A673 (cell line): ENCODE measurements at regions not wholly inside any gene's neighbourhood (a gene's known extent, or its start where the extent isn't known, plus 50 kb on each side); places are given as distances from the start of the nearest gene placed in this dataset.

Experiments used
- BruUV-seq: library from RNA; stranded (reverse); fragments of 400-500 nt; replicated peaks from 2 replicates; lab custom pipeline; 2021; lab: Mats Ljungman, UMichigan
- CTCF ChIA-PET: fragments of 300-600 bp; sonication (Branson Sonifier 250); formaldehyde crosslinking; loops from one replicate; lab custom pipeline; 2022; ENCODE audit warnings: antibody characterized with exemption; lab: Charles Lee
- POLR2A ChIA-PET: fragments of 300-600 bp; sonication (Branson Sonifier 250); formaldehyde crosslinking; loops from one replicate; lab custom pipeline; 2022; ENCODE audit warnings: antibody characterized with exemption; ENCODE audit not compliant: low non-redundant PET; lab: Charles Lee
- DNase-seq: peaks from one replicate; pipeline ENCODE4 v3.0.0-alpha.2; 2015; ENCODE audit warnings: low spot score
- H3K27ac ChIP-seq: fragments of 200-600 bp; sonication (generic); 2 replicates; pipeline ENCODE4 v1.5.1; 2016; ENCODE audit warnings: mixed run types, low read depth, mild to moderate bottlenecking, mixed read lengths, antibody characterized with exemption, low read length; ENCODE audit not compliant: poor library complexity, severe bottlenecking
- H3K27me3 ChIP-seq: fragments of 200-600 bp; sonication (generic); replicated peaks from 2 replicates; pipeline ENCODE4 v1.6.1; 2017; ENCODE audit warnings: mixed run types, low read depth, mild to moderate bottlenecking, mixed read lengths, antibody characterized with exemption, low read length; ENCODE audit not compliant: insufficient read depth, poor library complexity
- H3K36me3 ChIP-seq: fragments of 200-600 bp; sonication (generic); 2 replicates; pipeline ENCODE4 v1.6.1; 2016; ENCODE audit warnings: mixed run types, mild to moderate bottlenecking, mixed read lengths, antibody characterized with exemption, low read length; ENCODE audit not compliant: insufficient read depth, poor library complexity, severe bottlenecking
- H3K4me1 ChIP-seq: fragments of 200-600 bp; sonication (generic); 2 replicates; pipeline ENCODE4 v1.6.1; 2017; ENCODE audit warnings: mixed run types, mild to moderate bottlenecking, mixed read lengths, antibody characterized with exemption, low read length; ENCODE audit not compliant: insufficient read depth, poor library complexity, severe bottlenecking
- H3K4me3 ChIP-seq: fragments of 200-600 bp; sonication (generic); 2 replicates; pipeline ENCODE4 v1.5.1; 2016; ENCODE audit warnings: low read depth, mixed run types, mild to moderate bottlenecking, mixed read lengths, low read length; ENCODE audit not compliant: poor library complexity, severe bottlenecking
- H3K9me3 ChIP-seq: fragments of 200-600 bp; sonication (generic); 2 replicates; pipeline ENCODE4 v1.6.1; 2016; ENCODE audit warnings: mixed run types, low read depth, mild to moderate bottlenecking, mixed read lengths, antibody characterized with exemption, low read length; ENCODE audit not compliant: poor library complexity, severe bottlenecking
- CTCF ChIP-seq: fragments of 300-800, 200-600 bp; sonication (generic); conservative IDR thresholded peaks from 2 replicates; pipeline ENCODE4 v1.5.1; 2017; ENCODE audit warnings: low read depth, mild to moderate bottlenecking, antibody characterized with exemption, low read length, moderate library complexity, mixed read lengths
- EZH2 ChIP-seq: fragments of 200-600 bp; sonication (generic); IDR thresholded peaks from 2 replicates; pipeline ENCODE4 v1.6.1; 2017; ENCODE audit warnings: borderline replicate concordance, low read depth, mild to moderate bottlenecking, mixed read lengths, antibody characterized with exemption, low read length; ENCODE audit not compliant: poor library complexity, severe bottlenecking
- intact Hi-C: fragments of 100-400 bp; cut with micrococcal nuclease; formaldehyde crosslinking; loops from one replicate; pipeline ENCODE4 v1.10.0; 2022; ENCODE audit not compliant: unreplicated experiment

- TF ChIP-seq CTCF, result no peak
- TF ChIP-seq EZH2, result no peak
- POLR2A ChIA-PET, result no interaction called here
- intact Hi-C loops, result no loop called here
- CTCF ChIA-PET, result no interaction called here
- no peaks in the 10 kb centered on the region for H3K27me3 ChIP-seq
- H3K36me3 ChIP-seq, result no peaks in the 10 kb centered on the region
- DNase-seq, result no peak
- H3K4me1 ChIP-seq, result no peaks in the 10 kb centered on the region
- H3K9me3 ChIP-seq, result no peaks in the 10 kb centered on the region
- H3K4me3 ChIP-seq, result no peak overlapping the region
- no peak overlapping the region for H3K27ac ChIP-seq
- no TSS peak for BruUV-seq
Observed at GRCh38 chr13:61965756-61966155, 550.1 kb upstream of the PCDH20 start.

GRCh38 chr13:61960981-61961380 lies 545.3 kb upstream of the PCDH20 start:
- Histone ChIP-seq H3K27ac (no peak overlapping the region), H3K27me3 (no peaks in the 10 kb centered on the region), H3K4me3 (no peak overlapping the region), H3K9me3 (no peaks in the 10 kb centered on the region), H3K36me3 (no peaks in the 10 kb centered on the region), H3K4me1 (no peaks in the 10 kb centered on the region)
- DNase-seq, result no peak
- TF ChIP-seq EZH2 (no peak), CTCF (no peak)
- intact Hi-C loops, result no loop called here
- CTCF ChIA-PET, result no interaction called here
- POLR2A ChIA-PET, result no interaction called here
- BruUV-seq, result no TSS peak

GRCh38 chr13:61954092-61954491 lies 538.4 kb upstream of the PCDH20 start:
- POLR2A ChIA-PET, result no interaction called here
- Histone ChIP-seq H3K27me3 (no peaks in the 10 kb centered on the region), H3K4me3 (no peak overlapping the region), H3K36me3 (no peaks in the 10 kb centered on the region), H3K27ac (no peak overlapping the region), H3K9me3 (no peaks in the 10 kb centered on the region), H3K4me1 (no peaks in the 10 kb centered on the region)
- CTCF ChIA-PET, result interaction anchor here (0.6 to 1.3 kb wide), 5 partner anchors 73 to 693 kb away, joined by 3 to 8 read pairs (median 4); partner anchors contain the start of gene PCDH20
- DNase-seq, result peak; percentile 67
- intact Hi-C loops, result loop anchor here (5.0 to 10.0 kb wide), 4 partner anchors 537 to 1329 kb away; partner anchors contain the start of gene PCDH20
- BruUV-seq, result no TSS peak
- no peak for TF ChIP-seq EZH2
- peak; percentile 57 for TF ChIP-seq CTCF
